ENCODE measurements at regions not wholly inside any gene's neighbourhood (a gene's known extent, or its start where the extent isn't known, plus 50 kb on each side); places are given as distances from the start of the nearest gene placed in this dataset.

DNA sequence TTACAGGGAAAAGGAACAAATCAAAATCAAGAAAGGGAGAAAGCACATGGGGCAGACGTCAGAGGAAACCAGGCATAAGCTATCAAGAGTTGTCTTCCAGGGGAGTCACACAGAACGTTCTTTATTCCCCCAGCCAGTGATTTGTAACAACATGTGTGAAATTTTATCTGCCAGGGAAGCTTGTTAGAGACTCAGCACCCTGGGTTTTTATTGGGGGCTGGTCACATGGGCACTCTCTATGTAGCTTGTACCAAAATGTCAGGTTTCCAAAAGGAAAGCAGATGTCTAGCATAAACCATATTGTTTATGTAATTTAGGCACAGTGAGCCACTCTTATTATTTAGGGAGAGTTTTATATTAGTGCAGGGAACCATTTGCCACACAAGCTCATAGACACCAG, 440.4 kb upstream of the DCN start:
- CTCF ChIA-PET = no interaction called here
- POLR2A ChIA-PET (ENCODE audit: low non-redundant PET) = interaction anchor here (0.6 kb wide), 1 partner anchor 587 kb away, joined by 3 read pairs; no protein-coding TSS in a partner anchor

GRCh38 chr12:91622037-91622436, 439.4 kb upstream of the DCN start:
- TF ChIP-seq, protein P1, sequence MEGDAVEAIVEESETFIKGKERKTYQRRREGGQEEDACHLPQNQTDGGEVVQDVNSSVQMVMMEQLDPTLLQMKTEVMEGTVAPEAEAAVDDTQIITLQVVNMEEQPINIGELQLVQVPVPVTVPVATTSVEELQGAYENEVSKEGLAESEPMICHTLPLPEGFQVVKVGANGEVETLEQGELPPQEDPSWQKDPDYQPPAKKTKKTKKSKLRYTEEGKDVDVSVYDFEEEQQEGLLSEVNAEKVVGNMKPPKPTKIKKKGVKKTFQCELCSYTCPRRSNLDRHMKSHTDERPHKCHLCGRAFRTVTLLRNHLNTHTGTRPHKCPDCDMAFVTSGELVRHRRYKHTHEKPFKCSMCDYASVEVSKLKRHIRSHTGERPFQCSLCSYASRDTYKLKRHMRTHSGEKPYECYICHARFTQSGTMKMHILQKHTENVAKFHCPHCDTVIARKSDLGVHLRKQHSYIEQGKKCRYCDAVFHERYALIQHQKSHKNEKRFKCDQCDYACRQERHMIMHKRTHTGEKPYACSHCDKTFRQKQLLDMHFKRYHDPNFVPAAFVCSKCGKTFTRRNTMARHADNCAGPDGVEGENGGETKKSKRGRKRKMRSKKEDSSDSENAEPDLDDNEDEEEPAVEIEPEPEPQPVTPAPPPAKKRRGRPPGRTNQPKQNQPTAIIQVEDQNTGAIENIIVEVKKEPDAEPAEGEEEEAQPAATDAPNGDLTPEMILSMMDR (conservative IDR thresholded peaks at IDR 0.05; ENCODE audit: low read depth) = no peak
- CTCF ChIA-PET = no interaction called here
- no peak for DNase-seq (ENCODE audit: low spot score)
- POLR2A ChIA-PET (ENCODE audit: low non-redundant PET) = no interaction called here
- no peak overlapping the region for H3K27ac ChIP-seq

More for the DNA sequence above, 440.4 kb upstream of the DCN start:
- no peak overlapping the region for H3K27ac ChIP-seq
- no peak for DNase-seq (ENCODE audit: low spot score)
- TF ChIP-seq, protein P1 (conservative IDR thresholded peaks at IDR 0.05; ENCODE audit: low read depth) = no peak

- H3K27ac ChIP-seq = no peak overlapping the region
- POLR2A ChIA-PET (ENCODE audit: low non-redundant PET) = no interaction called here
- TF ChIP-seq, protein P1 (conservative IDR thresholded peaks at IDR 0.05; ENCODE audit: low read depth) = no peak
- CTCF ChIA-PET = no interaction called here
- DNase-seq (ENCODE audit: low spot score) = no peak
Observed at GRCh38 chr12:91620992-91621391, 438.4 kb upstream of the DCN start.

DNA sequence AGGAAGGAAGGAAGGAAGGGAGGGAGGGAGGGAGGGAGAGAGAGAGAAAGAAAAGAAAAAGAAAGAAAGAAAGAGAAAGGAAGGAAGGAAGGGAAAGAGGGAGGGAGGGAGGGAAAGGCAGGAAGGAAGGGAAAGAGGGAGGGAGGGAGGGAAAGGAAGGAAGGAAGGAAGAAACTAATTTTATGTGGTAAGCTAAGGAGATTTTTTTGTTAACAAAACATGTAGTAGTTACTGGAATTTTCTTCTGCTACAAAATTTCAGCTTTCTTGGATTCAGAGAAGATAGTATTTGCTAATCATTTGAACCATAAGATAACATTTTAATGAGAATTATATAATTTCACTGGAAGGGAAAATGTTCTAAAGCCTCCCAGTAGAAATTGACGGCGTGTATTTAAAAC, 437.8 kb upstream of the DCN start:
- TF ChIP-seq, protein P1 (conservative IDR thresholded peaks at IDR 0.05; ENCODE audit: low read depth) = no peak
- CTCF ChIA-PET = no interaction called here
- no peak overlapping the region for H3K27ac ChIP-seq
- no peak for DNase-seq (ENCODE audit: low spot score)
- POLR2A ChIA-PET (ENCODE audit: low non-redundant PET) = no interaction called here

- DNase-seq (ENCODE audit: low spot score) = no peak
- H3K27ac ChIP-seq = no peak overlapping the region
- TF ChIP-seq, protein P1 (conservative IDR thresholded peaks at IDR 0.05; ENCODE audit: low read depth) = no peak
- ChIA-PET POLR2A (ENCODE audit: low non-redundant PET) (no interaction called here), CTCF (no interaction called here)
Observed at GRCh38 chr12:91618281-91618680, 435.7 kb upstream of the DCN start.

DNA sequence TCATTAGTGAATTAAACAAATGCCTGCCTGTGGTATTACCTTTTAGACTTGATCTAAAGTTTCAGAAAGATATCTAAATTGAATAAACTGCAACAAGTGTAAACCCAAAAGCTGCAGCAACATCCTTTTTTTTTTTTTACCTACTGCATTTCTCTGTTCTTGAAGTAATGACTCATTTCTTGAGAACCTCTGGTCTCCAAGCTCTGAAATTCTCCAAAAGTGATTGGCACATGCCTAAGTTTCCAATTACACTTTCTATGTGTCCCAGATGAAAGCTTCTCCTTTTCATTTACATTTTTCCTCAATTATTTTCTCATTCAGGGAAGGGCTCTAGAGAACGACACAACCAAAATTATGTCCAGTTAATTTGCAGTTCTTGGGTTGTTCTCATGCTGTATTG, 435.2 kb upstream of the DCN start:
- ChIA-PET CTCF (no interaction called here), POLR2A (ENCODE audit: low non-redundant PET) (no interaction called here)
- no peak overlapping the region for H3K27ac ChIP-seq
- TF ChIP-seq, protein P1 (conservative IDR thresholded peaks at IDR 0.05; ENCODE audit: low read depth) = no peak
- no peak for DNase-seq (ENCODE audit: low spot score)

- ChIA-PET POLR2A (ENCODE audit: low non-redundant PET) (no interaction called here), CTCF (interaction anchor here (0.6 kb wide), 1 partner anchor 638 kb away, joined by 4 read pairs; no protein-coding TSS in a partner anchor)
- H3K27ac ChIP-seq = no peak overlapping the region
- DNase-seq (ENCODE audit: low spot score) = no peak
- TF ChIP-seq, protein P1 (conservative IDR thresholded peaks at IDR 0.05; ENCODE audit: low read depth) = no peak
Observed at GRCh38 chr12:91616416-91616815, 433.8 kb upstream of the DCN start.

Data from RWPE1 (cell line).